C4-2B (cell line): ENCODE measurements at regions not wholly inside any gene's neighbourhood (a gene's known extent, or its start where the extent isn't known, plus 50 kb on each side); places are given as distances from the start of the nearest gene placed in this dataset.
"Not testable (repeated sequence)": the region's sequence is repeated elsewhere in the genome, so short reads cannot be mapped to it uniquely, and the experiment has no call there.

Experiments used
- H3K27ac ChIP-seq: fragments of 450-650 bp; 2 replicates; pipeline ENCODE4 v1.5.1; 2017
- CTCF ChIP-seq: fragments of 450-650 bp; conservative IDR thresholded peaks from 2 replicates; pipeline ENCODE4 v1.5.1; 2017; ENCODE audit warnings: mild to moderate bottlenecking
- ZFX ChIP-seq: fragments of 450-650 bp; IDR thresholded peaks from 2 replicates; pipeline ENCODE4 v1.6.1; 2017

- TF ChIP-seq ZFX (no peak), CTCF (no peak)
- H3K27ac ChIP-seq: no peak overlapping the region
These were observed 169.3 kb downstream of the CHIC2 start for GRCh38 chr4:53895137-53895536.

- no peak for TF ChIP-seq CTCF
- no peak for TF ChIP-seq ZFX
- no peak overlapping the region for H3K27ac ChIP-seq
These were observed 173.9 kb downstream of the CHIC2 start for GRCh38 chr4:53890461-53890860.

- H3K27ac ChIP-seq: no peak overlapping the region
- TF ChIP-seq CTCF: no peak
- TF ChIP-seq ZFX: no peak
These were observed 174.9 kb downstream of the CHIC2 start for GRCh38 chr4:53889326-53890055.

DNA sequence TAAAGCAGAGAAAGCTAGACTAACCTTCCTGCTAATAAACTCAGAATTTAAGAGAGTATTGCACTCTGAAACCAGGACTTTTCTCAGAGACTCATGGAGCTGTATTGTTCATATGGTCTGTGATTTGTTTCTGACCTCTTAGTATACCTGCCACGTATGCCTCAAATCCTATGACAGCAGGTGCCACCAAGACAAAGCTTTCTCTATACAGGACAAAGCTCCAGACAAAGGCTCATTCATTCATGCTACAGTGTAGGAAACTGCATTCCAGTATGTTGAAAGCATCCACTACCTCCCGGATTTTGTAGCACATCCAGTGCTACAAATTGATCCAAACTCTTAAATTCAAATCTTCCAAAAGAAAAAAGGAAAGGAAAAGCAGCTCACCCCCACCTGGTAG, 178.3 kb downstream of the CHIC2 start:
- no peak overlapping the region for H3K27ac ChIP-seq
- TF ChIP-seq ZFX: no peak
- no peak for TF ChIP-seq CTCF

- H3K27ac ChIP-seq: no peak overlapping the region
- no peak for TF ChIP-seq CTCF
- TF ChIP-seq ZFX: no peak
These were observed 178.7 kb downstream of the CHIC2 start for GRCh38 chr4:53885668-53886067.

GRCh38 chr4:53877096-53877495, 187.3 kb downstream of the CHIC2 start:
- H3K27ac ChIP-seq: not testable (repeated sequence)

GRCh38 chr4:53866055-53866454, 198.3 kb downstream of the CHIC2 start:
- TF ChIP-seq CTCF (no peak), ZFX (no peak)
- H3K27ac ChIP-seq: no peak overlapping the region

DNA sequence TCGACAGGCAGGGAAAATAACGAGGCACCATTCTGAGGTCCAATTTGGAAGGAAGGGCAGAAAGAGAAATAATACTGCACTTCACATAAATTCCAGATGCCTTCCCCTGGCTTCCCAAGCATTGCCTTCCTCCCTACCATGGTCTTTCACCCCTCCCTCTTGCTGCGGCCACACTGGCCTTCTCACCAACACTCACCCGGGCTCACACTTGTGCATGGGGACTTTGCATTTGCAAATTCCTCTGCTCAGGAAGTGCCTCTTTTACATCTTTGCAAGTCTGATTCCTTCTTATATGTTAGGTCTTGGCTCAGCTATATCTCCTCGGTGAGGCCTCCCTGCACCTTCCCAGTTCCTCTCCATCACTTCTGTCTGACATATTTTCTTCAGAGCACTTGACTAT, 199.4 kb downstream of the CHIC2 start:
- no peak for TF ChIP-seq CTCF
- no peak for TF ChIP-seq ZFX
- H3K27ac ChIP-seq: no peak overlapping the region
